ENCODE measurements at regions not wholly inside any gene's neighbourhood (a gene's known extent, or its start where the extent isn't known, plus 50 kb on each side); places are given as distances from the start of the nearest gene placed in this dataset.

- TF ChIP-seq ZNF274 (IDR thresholded peaks at IDR 0.05; ENCODE audit: low read depth, low read length), result no peak
- TF ChIP-seq YY1 (IDR thresholded peaks at IDR 0.05; ENCODE audit: insufficient read depth, insufficient read length), result no peak
These were observed 518.5 kb downstream of the PLPP3 start for GRCh38 chr1:56060906-56061305.

All from NT2/D1 (cell line).